ENCODE measurements at regions not wholly inside any gene's neighbourhood (a gene's known extent, or its start where the extent isn't known, plus 50 kb on each side); places are given as distances from the start of the nearest gene placed in this dataset.

DNA sequence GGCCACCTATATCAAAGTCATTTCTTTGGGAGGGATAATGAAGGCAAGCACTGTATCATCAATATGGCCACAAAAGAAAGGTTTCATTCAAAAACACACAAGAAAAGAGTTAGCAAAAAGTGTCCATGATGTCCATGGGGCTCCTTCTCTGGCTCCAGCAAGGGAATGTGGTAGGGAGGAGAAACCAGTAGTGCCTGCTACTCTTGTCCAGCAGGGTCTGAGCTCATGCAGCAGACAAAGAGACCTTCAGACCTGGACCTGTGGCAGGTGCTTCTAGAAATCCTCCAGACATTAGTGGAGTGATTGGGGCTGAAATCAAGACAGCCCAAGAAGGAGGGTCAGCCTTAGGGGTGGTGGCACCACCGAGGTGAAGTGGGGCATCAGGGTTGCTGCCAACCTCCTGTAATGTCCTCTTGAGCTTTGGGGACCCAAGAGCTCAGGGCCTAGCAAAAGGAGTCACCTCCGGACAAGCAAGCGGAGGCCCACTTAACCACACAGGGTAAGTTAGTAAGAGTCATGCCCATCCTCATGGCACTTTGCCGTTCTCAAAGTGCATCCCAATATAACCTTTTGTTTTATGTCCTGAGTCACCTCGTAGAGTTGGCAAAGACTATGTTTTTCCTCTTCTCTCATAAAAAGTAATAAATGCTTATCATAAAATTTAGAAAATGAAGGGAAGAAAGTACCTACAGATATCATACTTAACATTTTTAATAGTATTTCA lies 112.6 kb upstream of the YPEL5 start:
- no peaks in the 10 kb centered on the region for H3K4me1 ChIP-seq (ENCODE audit: control insufficient read depth in 1 of 2, low read depth in 2 of 2)
- H3K27ac ChIP-seq = no peak overlapping the region
- H3K9me3 ChIP-seq = no peaks in the 10 kb centered on the region
- ATAC-seq (ENCODE audit: insufficient number of reproducible peaks, low FRiP score, low read depth) (no peak), DNase-seq (ENCODE audit: low spot score) (no peak)
- no peaks in the 10 kb centered on the region for H3K36me3 ChIP-seq
- H3K27me3 ChIP-seq (replicated peaks; ENCODE audit: insufficient read depth) = no peaks in the 10 kb centered on the region
- no peak overlapping the region for H3K4me3 ChIP-seq
- TF ChIP-seq, protein P1, sequence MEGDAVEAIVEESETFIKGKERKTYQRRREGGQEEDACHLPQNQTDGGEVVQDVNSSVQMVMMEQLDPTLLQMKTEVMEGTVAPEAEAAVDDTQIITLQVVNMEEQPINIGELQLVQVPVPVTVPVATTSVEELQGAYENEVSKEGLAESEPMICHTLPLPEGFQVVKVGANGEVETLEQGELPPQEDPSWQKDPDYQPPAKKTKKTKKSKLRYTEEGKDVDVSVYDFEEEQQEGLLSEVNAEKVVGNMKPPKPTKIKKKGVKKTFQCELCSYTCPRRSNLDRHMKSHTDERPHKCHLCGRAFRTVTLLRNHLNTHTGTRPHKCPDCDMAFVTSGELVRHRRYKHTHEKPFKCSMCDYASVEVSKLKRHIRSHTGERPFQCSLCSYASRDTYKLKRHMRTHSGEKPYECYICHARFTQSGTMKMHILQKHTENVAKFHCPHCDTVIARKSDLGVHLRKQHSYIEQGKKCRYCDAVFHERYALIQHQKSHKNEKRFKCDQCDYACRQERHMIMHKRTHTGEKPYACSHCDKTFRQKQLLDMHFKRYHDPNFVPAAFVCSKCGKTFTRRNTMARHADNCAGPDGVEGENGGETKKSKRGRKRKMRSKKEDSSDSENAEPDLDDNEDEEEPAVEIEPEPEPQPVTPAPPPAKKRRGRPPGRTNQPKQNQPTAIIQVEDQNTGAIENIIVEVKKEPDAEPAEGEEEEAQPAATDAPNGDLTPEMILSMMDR (IDR thresholded peaks at IDR 0.05) = no peak

GRCh38 chr2:30037016-30037415 lies 109.8 kb upstream of the YPEL5 start:
- no peaks in the 10 kb centered on the region for H3K36me3 ChIP-seq
- TF ChIP-seq, protein P1 (IDR thresholded peaks at IDR 0.05) = no peak
- no peaks in the 10 kb centered on the region for H3K4me1 ChIP-seq (ENCODE audit: control insufficient read depth in 1 of 2, low read depth in 2 of 2)
- no peak overlapping the region for H3K27ac ChIP-seq
- H3K4me3 ChIP-seq = no peak overlapping the region
- no peaks in the 10 kb centered on the region for H3K9me3 ChIP-seq
- no peaks in the 10 kb centered on the region for H3K27me3 ChIP-seq (replicated peaks; ENCODE audit: insufficient read depth)
- DNase-seq (ENCODE audit: low spot score) (no peak), ATAC-seq (ENCODE audit: insufficient number of reproducible peaks, low FRiP score, low read depth) (no peak)

DNA sequence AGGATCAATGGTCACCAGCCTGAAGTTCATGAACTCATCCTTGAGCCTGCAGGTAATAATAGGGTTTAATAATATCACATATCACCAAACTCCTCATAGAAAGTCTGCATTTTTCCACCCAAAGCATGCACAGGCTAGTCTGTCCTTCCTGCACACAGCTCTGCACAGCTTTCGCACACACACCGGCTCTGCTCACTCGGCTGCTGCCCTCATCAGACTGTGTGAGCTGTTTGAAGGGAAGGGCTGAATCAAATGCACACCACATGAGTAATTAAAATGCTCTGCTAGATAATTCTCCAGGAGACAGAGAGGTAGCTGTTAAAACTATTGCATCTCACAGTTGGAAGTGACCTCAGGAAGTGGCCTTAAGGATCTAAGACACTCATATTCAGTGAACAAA lies 108.4 kb upstream of the YPEL5 start:
- Histone ChIP-seq H3K4me3 (no peak overlapping the region), H3K4me1 (ENCODE audit: control insufficient read depth in 1 of 2, low read depth in 2 of 2) (no peaks in the 10 kb centered on the region), H3K27me3 (replicated peaks; ENCODE audit: insufficient read depth) (no peaks in the 10 kb centered on the region), H3K36me3 (no peaks in the 10 kb centered on the region), H3K27ac (no peak overlapping the region), H3K9me3 (no peaks in the 10 kb centered on the region)
- DNase-seq (ENCODE audit: low spot score) (no peak), ATAC-seq (ENCODE audit: insufficient number of reproducible peaks, low FRiP score, low read depth) (no peak)
- TF ChIP-seq, protein P1 (IDR thresholded peaks at IDR 0.05) = no peak

DNA sequence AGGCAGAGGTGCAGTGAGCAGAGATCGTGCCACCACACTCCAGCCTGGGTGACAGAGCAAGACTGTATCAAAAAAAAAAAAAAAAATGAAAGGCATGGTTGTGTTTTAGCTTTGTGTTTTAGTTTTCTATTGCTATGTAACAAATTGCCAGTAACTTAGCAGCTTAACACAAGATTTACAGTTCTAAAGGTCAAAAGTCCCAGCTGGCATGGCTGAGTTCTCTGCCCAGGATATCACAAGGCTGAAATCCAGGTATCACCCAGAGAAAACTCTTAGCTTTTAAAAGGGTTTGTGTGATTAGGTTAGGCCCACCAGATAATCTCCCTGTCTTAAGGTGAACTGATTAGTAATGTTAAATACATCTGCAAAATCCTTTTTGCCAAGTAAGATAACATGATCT lies 107.7 kb upstream of the YPEL5 start:
- Histone ChIP-seq H3K27me3 (replicated peaks; ENCODE audit: insufficient read depth) (no peaks in the 10 kb centered on the region), H3K9me3 (no peaks in the 10 kb centered on the region), H3K4me3 (no peak overlapping the region), H3K27ac (no peak overlapping the region), H3K36me3 (no peaks in the 10 kb centered on the region), H3K4me1 (ENCODE audit: control insufficient read depth in 1 of 2, low read depth in 2 of 2) (no peaks in the 10 kb centered on the region)
- no peak for ATAC-seq (ENCODE audit: insufficient number of reproducible peaks, low FRiP score, low read depth)
- TF ChIP-seq, protein P1 (IDR thresholded peaks at IDR 0.05) = no peak
- DNase-seq (ENCODE audit: low spot score) = no peak

DNA sequence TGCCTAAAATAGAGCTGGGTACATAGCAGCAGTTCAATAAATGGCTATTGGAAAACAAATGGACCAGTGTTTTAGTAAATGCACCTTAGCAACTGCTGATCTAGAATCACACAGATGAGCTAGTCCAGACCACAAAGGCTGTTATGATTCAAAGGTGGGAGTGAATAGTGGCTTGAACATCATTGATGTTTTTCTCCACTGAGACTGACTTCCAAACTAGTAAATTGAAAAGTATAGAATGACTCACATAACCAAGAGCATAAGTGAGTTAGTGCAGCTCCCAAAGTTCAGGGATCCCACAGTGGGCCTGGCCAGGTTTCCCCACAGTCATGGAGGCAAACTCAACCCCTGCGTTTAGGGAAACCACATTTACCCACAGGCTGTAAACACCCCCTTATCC lies 106.7 kb upstream of the YPEL5 start:
- DNase-seq (ENCODE audit: low spot score) (no peak), ATAC-seq (ENCODE audit: insufficient number of reproducible peaks, low FRiP score, low read depth) (no peak)
- no peak overlapping the region for H3K27ac ChIP-seq
- H3K36me3 ChIP-seq = no peaks in the 10 kb centered on the region
- no peaks in the 10 kb centered on the region for H3K4me1 ChIP-seq (ENCODE audit: control insufficient read depth in 1 of 2, low read depth in 2 of 2)
- no peaks in the 10 kb centered on the region for H3K27me3 ChIP-seq (replicated peaks; ENCODE audit: insufficient read depth)
- TF ChIP-seq, protein P1 (IDR thresholded peaks at IDR 0.05) = no peak
- H3K4me3 ChIP-seq = no peak overlapping the region
- H3K9me3 ChIP-seq = no peaks in the 10 kb centered on the region
